PC-9 (cell line): ENCODE measurements at regions not wholly inside any gene's neighbourhood (a gene's known extent, or its start where the extent isn't known, plus 50 kb on each side); places are given as distances from the start of the nearest gene placed in this dataset.

ENCODE experiments used
- CTCF ChIP-seq: fragments of 200-600 bp; sonication (generic); conservative IDR thresholded peaks from 2 replicates; pipeline ENCODE4 v1.6.1; 2017; ENCODE audit warnings: mixed run types, antibody characterized with exemption, mild to moderate bottlenecking, moderate library complexity
- EZH2 ChIP-seq: fragments of 200-600 bp; sonication (generic); IDR thresholded peaks from 2 replicates; pipeline ENCODE4 v1.8.0; 2017; ENCODE audit warnings: antibody characterized with exemption, low read depth

GRCh38 chr10:105798328-105798889 lies 1157.3 kb downstream of the SORCS3 start:
- TF ChIP-seq CTCF (no peak), EZH2 (no peak)
